NCI-H146 treated with DMSO at 0.1 percent for 48 hours (cell line): ENCODE measurements at regions not wholly inside any gene's neighbourhood (a gene's known extent, or its start where the extent isn't known, plus 50 kb on each side); places are given as distances from the start of the nearest gene placed in this dataset.
"Not testable (repeated sequence)": the region's sequence is repeated elsewhere in the genome, so short reads cannot be mapped to it uniquely, and the experiment has no call there.

Experiments
- DNase-seq: peaks from one replicate; lab custom pipeline; 2025; ENCODE audit not compliant: unreplicated experiment; lab: John Stamatoyannopoulos, UW

DNA sequence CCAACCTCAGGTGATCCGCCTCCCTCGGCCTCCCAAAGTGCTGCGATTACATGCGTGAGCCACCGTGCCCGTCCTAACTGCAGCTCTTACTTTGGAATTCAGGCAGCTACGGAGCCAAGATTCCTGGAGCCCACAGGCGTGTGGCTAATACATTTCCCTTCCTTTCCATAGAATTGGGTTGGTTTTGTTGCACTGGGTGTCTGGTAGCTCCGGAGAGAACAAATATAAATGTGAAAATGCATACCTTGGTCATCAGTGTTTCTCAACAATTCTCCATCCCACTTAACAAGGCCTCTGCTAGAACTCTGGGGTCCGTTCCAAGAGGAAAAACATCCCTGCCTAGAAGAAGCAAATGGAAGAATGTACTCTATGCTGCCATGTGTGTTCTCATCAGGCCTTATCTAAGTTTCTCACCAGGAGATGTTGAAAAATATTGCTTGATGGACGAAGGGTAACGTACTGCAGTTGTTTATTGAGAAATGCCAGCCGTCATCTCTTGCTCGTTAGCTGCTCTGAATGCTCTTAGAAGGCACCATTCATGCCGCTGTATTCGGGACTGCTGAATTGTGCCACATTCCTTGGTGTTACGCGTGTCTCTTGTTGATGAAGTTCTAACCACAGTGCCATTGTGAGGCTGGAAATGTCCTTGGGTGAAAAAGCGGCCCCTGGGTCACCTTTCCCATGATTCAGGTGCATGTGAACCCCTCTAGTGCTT lies 50.5 kb upstream of the CD99 start:
- no peak for DNase-seq

- no peak for DNase-seq
These were observed 52.8 kb upstream of the CD99 start for GRCh38 chrX:2638279-2638678.

GRCh38 chrX:2635342-2635741 lies 55.8 kb upstream of the CD99 start:
- DNase-seq: no peak

DNA sequence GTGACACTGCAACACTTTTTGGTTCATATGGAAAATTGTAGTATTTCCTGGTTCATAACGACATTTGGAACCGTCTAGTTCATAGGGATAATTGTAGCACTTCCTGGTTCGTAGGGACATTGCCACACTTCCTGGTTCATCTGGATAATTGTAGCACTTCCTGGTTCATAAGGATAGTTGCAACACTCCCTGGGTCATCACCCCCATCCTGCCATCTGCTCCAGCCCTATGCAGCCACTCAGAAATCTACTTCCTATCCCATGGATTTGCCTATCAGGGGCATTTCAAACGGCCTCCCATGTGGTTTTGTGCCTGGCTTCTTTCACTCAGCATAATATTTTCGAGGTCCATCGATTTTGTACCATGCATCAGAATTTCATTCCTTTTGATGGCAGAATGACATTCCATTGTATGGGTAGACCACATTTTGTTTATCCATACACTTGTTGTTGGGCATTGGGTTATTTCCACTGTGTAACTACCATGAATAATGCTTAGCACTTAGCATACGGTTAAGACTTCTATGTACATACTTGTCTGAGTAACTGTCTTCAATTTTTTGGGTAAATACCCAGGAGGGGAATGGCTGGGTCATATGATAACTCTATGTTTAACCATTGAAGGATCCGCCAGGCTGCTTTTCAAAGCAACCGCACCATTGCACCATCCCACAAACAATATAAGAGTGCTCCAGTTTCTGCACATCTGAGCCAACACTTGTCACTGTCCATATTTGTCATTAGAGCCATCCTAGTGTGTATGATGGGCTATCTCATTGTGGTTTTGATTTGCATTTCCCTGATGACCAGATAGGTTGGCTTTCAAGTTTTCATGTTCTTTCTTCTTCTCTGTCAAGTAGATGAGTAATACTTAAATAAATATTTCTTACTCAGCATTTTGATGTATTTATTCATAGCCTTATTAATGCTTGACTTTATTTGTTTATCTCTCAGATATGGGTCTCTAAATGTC lies 58.3 kb upstream of the CD99 start:
- DNase-seq: no peak

GRCh38 chrX:2631743-2632532 lies 59.2 kb upstream of the CD99 start:
- no peak for DNase-seq

GRCh38 chrX:2630935-2631742 lies 60.0 kb upstream of the CD99 start:
- not testable (repeated sequence) for DNase-seq

GRCh38 chrX:2630008-2630934 lies 60.8 kb upstream of the CD99 start:
- not testable (repeated sequence) for DNase-seq

- DNase-seq: no peak
These were observed 61.6 kb upstream of the CD99 start for GRCh38 chrX:2629316-2630007.

GRCh38 chrX:2628751-2629315 lies 62.3 kb upstream of the CD99 start:
- no peak for DNase-seq

- DNase-seq: no peak
These were observed 63.7 kb upstream of the CD99 start for GRCh38 chrX:2627272-2627867.

GRCh38 chrX:2626750-2627149 lies 64.3 kb upstream of the CD99 start:
- no peak for DNase-seq

DNA sequence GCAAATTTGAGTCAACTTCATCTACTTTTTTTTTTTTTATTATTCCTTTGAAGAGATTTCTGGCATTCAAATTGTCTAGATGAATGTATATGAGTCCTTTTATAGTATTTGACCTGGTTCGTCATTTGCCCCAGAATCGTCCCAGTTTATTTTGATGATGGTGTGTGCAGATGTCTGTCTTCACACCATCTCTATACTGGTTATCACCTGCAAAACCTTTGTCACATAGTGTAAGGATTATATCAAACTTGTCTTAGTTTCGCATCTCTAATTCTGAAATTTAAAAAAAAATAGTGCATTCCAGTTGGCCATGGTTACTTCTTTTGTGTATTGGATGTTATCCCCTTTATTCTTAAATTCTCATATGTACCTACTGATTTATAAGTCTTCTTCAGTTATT lies 70.5 kb upstream of the CD99 start:
- DNase-seq: no peak

DNA sequence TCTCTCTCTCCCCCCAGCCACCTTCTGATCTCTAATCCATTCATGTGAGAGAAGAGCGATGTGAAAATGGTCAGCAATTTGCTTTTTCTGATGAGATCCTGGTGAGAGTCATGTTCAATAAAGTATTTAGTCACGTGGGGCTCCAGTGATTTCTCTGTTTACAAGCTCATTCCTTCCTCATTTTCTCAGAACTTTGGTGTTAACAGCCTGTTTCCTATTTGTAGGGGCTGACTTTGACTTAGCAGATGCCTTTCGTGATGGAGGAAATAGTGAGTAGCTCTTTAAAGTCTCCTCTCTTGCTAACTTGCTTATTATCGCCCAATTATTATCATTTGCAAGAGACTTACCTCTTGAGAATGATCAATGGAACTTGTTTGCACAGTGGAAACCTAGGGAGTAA lies 72.6 kb upstream of the CD99 start:
- no peak for DNase-seq

DNA sequence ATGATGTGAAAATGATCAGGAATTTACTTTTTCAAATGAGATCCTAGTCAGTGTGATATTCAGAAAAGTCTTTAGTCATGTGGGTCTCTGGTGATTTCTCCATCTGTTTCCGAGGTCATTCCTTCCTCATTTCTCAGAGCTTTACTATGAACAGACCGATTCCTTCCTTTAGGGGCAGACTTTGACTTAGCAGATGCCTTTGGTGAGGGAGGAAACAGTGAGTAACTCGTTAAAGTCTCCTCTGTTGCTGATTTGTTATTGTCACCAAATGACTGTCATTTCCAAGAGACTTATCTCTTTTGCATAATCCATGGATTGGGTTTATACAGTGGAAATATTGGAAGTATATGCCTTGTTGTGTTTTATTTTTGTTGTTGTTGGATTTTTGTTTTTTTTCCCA lies 76.2 kb upstream of the CD99 start:
- no peak for DNase-seq

DNA sequence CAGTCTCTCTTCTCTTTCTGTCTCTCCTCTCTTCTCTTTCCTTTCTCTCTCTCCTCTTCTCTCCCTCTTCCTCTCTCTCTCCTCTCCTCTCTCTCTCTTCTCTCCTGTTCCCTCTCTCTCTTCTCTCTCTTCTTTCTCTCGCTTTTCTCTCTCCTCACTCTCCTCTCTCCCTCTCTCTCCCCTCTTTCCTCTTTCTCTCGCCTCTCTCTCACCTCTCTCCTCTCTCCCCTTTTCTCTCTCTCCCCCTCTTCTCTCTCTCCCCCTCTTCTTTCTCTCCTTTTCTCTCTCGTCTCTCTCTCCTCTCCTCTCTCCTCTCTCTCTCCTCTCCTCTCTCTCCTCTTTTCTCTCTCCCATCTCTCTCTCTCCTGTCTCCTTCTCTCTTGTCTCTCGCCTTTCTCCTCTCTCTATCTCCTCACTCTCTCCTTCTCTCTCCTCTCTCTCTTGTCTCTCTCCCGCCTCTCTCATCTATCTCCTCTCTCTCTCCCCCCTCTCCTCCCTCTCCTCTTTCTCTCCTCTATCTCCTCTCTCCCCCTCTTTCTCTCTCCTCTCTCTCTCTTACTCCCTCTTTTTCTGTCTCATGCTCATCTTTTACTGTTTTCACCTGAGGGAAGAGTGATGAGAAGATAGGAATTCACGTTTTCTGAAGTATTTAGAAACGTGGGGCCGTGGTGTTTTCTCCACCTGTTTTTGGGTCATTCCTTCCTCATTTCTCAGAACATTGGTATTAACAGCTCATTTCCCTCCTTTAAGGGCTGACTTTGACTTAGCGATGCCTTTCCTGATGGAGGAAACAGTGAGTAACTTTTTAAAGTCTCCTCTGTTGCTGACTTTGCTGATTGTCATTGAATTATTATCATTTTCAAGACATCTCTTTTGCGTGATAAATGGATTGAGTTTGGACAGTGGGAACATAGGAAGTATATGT lies 80.6 kb upstream of the CD99 start:
- DNase-seq: no peak

- no peak for DNase-seq
These were observed 81.5 kb upstream of the CD99 start for GRCh38 chrX:2609431-2610238.
